GM18868 (cell line): ENCODE measurements at regions not wholly inside any gene's neighbourhood (a gene's known extent, or its start where the extent isn't known, plus 50 kb on each side); places are given as distances from the start of the nearest gene placed in this dataset.
"Not testable (repeated sequence)": the region's sequence is repeated elsewhere in the genome, so short reads cannot be mapped to it uniquely, and the experiment has no call there.

Source experiments
- ATAC-seq: cut with Tn5 transposase; IDR thresholded peaks from one replicate; pipeline ENCODE4 v1.9.1; 2021; ENCODE audit warnings: mild to moderate bottlenecking, moderate library complexity; ENCODE audit not compliant: unreplicated experiment

DNA sequence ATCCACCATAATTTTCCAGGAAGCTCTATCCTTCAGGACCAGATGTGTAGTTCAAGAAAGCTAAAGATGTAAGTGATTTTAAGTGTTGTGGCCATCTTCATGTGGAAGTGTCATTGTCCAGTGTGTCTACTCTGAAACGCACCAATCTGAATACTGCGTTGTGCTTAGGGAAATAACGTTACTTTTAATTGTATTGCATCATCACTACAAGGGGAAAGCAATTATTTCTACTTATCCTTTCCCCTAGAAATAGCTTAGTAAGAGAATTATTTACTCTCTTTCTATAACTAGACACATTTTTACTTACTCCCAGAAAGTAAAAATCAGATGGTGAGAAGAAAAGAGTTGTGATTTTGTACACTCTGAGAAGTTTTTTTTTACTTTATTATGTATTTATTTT is 102.4 kb upstream of the DLGAP1 start:
- ATAC-seq, result no peak

DNA sequence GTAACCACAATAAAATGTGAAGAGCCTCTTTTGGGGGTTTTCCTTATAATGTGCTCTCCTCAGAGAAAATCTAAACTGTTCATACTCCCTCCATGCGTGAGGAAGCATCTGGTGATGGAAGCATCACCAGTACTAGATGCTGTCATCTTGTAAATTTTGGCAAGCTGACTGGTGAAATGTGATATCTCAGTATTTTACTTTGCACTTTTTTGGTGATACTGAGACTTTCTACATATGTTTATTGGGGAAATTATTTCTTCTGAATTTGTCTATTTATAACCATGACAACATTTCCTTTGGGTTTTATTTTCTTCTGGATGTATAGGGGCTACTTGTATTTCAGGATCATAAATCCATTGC is 95.9 kb upstream of the DLGAP1 start:
- no peak for ATAC-seq

DNA sequence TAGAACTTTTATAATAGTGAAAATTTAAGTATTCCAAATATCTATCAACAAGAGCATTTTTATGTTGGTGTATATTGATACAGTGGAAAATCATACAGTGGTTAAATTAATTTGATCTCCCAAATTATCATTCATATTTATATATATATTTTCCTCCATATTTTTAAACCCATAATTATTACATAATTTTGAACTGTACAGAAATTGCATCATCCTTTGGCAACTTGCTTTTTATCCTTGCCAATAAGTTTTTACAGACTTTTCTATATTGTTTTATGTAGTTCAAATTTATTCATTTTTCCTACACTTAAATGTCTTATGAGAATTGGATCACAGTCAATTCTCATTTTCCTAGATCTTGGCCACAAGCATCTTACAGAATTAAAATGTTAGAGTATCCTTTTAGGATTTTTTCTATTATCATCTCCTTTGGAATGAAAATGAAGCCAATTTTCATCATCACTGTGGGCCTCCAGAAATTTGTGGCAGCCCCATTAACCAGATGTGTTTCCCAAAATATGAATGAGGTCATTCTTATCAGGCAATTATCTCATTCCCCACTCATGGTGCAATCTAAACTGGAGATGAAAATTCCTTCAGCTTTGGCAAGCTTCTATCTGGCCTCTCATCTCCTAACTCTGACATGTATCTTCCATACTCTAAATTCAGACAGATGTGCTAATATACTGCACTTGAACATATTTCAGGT is 94.2 kb upstream of the DLGAP1 start:
- no peak for ATAC-seq

DNA sequence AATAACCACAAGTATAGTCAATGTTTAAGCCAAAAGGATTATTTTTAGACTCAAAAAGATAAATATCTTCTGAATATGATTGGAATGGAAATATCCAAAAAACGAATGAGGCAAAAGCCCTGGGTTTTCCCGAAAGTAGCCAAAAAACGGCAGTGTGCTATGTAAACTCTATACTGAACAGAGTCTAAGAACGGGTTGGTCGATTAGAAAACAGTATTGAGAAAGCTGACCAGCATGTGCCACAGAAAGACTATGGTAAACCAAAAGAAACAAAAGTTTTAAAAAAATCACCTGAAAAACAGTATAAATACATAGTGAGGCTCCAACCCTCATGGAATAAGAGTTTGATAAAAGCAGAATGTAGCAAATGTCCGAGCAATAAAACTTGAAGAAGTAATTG is 92.0 kb upstream of the DLGAP1 start:
- no peak for ATAC-seq

DNA sequence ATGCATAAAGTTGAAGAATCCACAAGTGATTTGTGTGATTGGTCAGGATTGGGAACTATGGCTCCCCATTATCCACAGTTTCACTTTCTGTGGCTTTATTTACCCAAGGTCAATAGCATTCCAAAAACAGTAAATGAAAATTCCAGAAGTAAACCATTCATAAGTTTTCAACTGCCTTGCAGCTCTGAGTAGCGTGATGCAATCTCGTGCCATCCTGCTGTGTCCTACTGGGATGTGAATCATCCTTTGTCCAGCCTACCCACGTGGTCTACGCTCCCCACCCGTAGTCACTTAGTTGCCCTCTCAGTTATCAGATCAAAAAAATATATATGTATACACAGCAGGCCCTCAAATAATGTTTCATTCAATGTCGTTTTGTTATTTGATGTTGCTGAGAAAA is 89.0 kb upstream of the DLGAP1 start:
- no peak for ATAC-seq

DNA sequence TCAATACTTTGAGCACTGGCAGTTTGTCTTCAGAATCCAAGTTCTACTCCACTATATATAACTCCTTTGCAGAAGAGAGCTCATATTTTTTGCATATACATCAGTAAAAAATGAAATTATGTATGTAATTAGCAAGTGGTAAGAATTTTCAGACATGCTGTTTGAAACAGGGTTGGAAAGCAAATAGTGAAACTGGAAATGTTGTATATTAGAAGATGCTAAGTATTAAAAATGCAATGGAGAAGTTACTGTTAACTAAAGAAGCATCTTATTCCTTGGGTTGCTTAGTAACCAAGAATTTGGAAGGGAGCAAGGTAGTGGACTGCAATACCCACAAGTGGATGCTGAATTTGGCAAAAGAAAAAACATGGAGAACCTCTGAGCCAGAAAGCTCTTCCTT is 88.6 kb upstream of the DLGAP1 start:
- ATAC-seq, result no peak

DNA sequence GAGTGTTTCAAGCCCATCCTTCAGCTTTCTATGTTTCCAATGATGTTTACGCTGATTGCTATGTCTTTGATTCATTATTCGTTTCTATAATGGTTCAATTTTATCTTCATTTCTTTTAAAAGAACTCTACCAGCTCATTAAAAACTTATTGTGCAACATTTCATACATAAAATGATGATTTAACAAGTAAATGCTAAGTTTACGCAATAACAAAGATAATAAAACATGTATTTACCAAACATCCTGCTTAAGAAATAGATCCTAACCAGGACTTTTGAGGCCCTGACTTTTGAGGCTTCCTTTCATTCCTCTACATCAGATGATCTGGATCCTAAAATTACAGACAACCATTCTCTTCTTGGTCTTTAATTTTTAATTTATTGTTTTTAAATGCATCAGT is 86.5 kb upstream of the DLGAP1 start:
- no peak for ATAC-seq

DNA sequence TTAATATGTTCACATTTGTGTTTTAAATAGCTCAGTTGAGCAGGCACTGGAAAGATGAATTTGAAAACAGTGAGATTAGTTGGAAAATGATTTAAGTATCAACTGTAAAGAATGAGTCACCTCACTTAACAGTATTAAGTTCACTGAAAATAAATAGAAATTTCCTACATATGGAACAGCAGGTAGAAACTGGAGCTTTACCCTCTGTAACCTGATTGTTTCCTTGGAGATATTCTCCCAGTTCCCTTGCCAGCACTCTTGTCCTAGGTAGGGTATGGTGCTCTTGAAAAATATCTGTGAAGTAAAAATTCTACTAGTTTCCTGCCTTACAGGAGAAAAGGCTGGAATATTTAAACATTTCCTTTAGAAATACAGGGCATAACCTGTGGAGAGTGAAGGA is 81.3 kb upstream of the DLGAP1 start:
- ATAC-seq, result no peak

DNA sequence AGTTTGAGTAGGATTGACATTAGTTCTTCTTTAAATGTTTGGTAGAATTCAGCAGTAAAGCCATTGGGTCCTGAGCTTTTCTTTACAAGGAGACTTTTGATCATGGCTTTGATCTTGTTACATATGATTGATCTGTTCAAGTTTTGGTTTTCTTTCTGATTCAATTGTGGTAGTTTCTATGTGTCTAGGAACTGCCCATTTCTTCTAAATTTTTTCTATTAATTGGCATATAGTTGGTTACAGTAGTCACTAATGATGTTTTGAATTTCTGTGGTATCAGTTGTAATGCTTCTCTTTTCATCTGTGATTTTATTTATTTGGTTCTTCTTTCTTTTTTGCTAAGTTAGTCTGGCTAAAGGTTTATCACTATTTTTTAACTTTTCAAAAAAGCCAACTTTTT is 73.3 kb upstream of the DLGAP1 start:
- ATAC-seq, result no peak

DNA sequence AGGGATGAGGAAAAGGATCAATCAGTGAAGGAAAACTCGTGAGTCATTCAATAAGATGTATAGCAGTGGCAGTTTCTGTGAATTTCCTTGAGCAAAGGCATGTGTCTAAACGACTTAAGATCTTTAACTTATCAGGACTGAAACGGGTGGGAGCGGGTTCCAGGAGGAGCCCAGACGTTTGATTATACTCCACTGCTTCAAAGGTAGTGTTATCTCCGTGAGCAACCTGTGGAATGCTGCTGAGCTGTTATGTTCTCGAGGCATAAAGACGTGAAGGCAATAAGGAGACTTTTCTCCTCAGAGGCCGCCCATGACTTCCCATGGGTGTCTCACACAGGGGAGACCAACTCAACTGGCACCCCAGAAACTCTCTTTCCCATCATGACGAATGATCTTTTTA is 72.7 kb upstream of the DLGAP1 start:
- ATAC-seq, result not testable (repeated sequence)

DNA sequence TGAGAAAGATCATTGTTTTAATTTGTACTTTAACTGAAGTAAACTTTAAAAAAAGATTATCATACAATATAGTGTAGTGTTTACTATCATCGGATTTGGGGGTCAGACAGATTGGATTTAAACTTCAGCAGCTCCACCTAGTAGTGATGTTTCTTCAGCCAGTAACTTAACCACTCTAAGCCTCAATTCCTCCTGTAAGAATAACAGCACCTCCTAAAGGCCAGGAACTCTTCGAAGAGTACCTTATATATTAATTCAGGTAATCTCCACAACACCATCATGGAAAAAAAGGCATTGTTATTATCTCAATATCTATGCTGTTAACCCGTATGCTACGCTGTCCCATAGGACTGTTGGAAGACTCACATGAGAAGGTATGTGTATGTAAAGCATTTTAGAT is 69.0 kb upstream of the DLGAP1 start:
- no peak for ATAC-seq

DNA sequence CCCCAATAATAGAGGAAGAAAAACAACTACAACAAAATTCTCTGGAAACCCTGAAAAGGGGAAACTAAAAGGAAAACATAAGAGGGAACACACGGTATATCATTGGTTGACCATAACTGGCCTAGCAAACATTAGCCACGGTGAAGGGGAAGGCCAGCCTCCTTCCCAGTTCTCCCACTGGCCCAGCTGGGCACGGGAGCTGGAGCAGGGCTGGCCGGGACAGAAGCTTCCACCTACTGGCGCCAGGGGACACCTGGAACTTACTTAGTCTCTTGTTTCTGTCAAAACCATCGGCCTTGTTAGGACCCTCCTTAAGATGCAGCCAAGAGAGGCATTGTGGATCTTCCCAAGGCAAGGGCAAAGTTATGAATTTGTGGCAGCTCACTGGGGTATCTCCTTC is 56.1 kb upstream of the DLGAP1 start:
- no peak for ATAC-seq

DNA sequence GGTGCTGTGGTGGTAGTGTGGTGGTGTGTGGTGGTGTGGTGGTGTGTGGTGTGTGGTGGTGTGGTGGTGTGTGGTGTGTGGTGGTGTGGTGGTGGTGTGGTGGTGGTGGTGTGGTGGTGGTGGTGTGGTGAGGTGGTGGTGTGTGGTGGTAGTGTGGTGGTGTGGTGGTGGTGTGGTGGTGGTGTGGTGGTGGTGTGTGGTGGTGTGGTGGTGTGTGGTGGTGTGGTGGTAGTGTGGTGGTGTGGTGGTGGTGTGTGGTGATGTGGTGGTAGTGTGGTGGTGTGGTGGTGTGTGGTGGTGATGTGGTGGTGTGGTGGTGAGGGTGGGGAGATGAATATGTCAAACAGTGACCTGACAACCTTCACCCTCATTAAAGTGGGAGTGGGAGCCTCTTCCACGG is 55.6 kb upstream of the DLGAP1 start:
- ATAC-seq, result no peak

DNA sequence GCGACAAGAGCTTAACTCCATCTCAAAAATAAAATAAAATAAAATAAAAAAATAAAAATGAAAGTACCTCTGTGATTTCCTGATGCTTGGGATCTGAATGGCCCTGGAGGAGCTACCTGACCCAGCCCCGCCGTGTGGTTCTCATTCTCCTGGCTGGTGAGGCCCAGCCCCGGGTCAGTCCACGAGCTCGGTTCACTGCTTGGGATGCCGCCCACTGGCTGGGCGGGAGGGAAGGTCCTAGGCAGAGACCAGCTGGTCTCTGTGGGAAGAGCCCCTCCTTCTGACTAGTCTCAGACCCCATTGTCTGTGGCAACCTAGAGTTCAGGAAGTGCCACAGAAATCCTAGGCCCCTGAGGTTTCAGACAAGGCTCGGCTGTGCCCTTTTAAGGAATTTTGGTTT is 55.1 kb upstream of the DLGAP1 start:
- ATAC-seq, result no peak
